Neuronal stem cell (in vitro differentiated cells): ENCODE measurements at regions not wholly inside any gene's neighbourhood (a gene's known extent, or its start where the extent isn't known, plus 50 kb on each side); places are given as distances from the start of the nearest gene placed in this dataset.
A peak's percentile ranks its signal among the peaks of the same experiment; 100 is the strongest.

Experiments
- DNase-seq: peaks from one replicate; pipeline ENCODE4 v3.0.0-alpha.2; 2013; ENCODE audit warnings: low spot score
- H2AFZ ChIP-seq: one replicate; pipeline ENCODE4 v1.6.1; 2013; ENCODE audit warnings: mild to moderate bottlenecking, low read length, inconsistent platforms
- H2AK5ac ChIP-seq: 2 replicates; pipeline ENCODE4 v1.6.1; 2013; ENCODE audit warnings: low read depth, mild to moderate bottlenecking, inconsistent platforms, low read length, moderate library complexity, mixed read lengths
- H2BK120ac ChIP-seq: 2 replicates; pipeline ENCODE4 v1.6.1; 2013; ENCODE audit warnings: low read depth, mild to moderate bottlenecking, inconsistent platforms, low read length, moderate library complexity, mixed read lengths
- H2BK12ac ChIP-seq: one replicate; pipeline ENCODE4 v1.6.1; 2013; ENCODE audit warnings: low read length, inconsistent platforms
- H2BK15ac ChIP-seq: 2 replicates; pipeline ENCODE4 v1.6.1; 2013; ENCODE audit warnings: mild to moderate bottlenecking, low read length, inconsistent platforms, mixed read lengths
- H2BK5ac ChIP-seq: one replicate; pipeline ENCODE4 v1.6.1; 2013; ENCODE audit warnings: inconsistent platforms, mild to moderate bottlenecking, low read length, moderate library complexity
- H3K14ac ChIP-seq: one replicate; pipeline ENCODE4 v1.6.1; 2013; ENCODE audit warnings: low read length, inconsistent platforms
- H3K18ac ChIP-seq: 2 replicates; pipeline ENCODE4 v1.6.1; 2013; ENCODE audit warnings: low read length, inconsistent platforms
- H3K23ac ChIP-seq: 2 replicates; pipeline ENCODE4 v1.6.1; 2013; ENCODE audit warnings: low read depth, mild to moderate bottlenecking, mixed read lengths, low read length, inconsistent platforms; ENCODE audit not compliant: poor library complexity
- H3K27ac ChIP-seq: replicated peaks from 3 replicates; pipeline ENCODE4 v1.5.1; 2013; ENCODE audit warnings: low read length, inconsistent platforms
- H3K27me3 ChIP-seq, 3 experiments: 2 replicates each; pipeline ENCODE4 v1.6.1; 2013; ENCODE audit warnings: low read length in 3 of 3, mild to moderate bottlenecking in 2 of 3, inconsistent platforms in 1 of 3, low read depth in 1 of 3, mixed read lengths in 1 of 3, moderate library complexity in 1 of 3; ENCODE audit not compliant: control insufficient read depth in 3 of 3, insufficient read depth in 3 of 3
- H3K36me3 ChIP-seq, 2 donors: replicated peaks in 1 of 2; 2 replicates each; pipeline ENCODE4 v1.6.1; 2013; ENCODE audit warnings: low read length in 2 of 2; ENCODE audit not compliant: control insufficient read depth in 2 of 2, insufficient read depth in 2 of 2
- H3K4ac ChIP-seq: 2 replicates; pipeline ENCODE4 v1.6.1; 2013; ENCODE audit warnings: inconsistent platforms, mild to moderate bottlenecking, low read length, moderate library complexity
- H3K4me1 ChIP-seq, 2 donors: 1 replicate in 1 of 2; 2 replicates in 1 of 2; pipeline ENCODE4 v1.6.1; 2013; ENCODE audit warnings: low read length in 2 of 2, low read depth in 1 of 2; ENCODE audit not compliant: control insufficient read depth in 2 of 2, insufficient read depth in 1 of 2
- H3K4me2 ChIP-seq: one replicate; pipeline ENCODE4 v1.6.1; 2013; ENCODE audit warnings: mild to moderate bottlenecking, low read length, inconsistent platforms; ENCODE audit not compliant: insufficient read depth, poor library complexity, severe bottlenecking
- H3K4me3 ChIP-seq, 2 donors: 2 replicates each; pipeline ENCODE4 v1.5.1; 2013; ENCODE audit warnings: low read length in 2 of 2, mild to moderate bottlenecking in 2 of 2, inconsistent platforms in 1 of 2, moderate library complexity in 1 of 2
- H3K79me1 ChIP-seq: one replicate; pipeline ENCODE4 v1.6.1; 2013; ENCODE audit warnings: low read depth, mild to moderate bottlenecking, inconsistent platforms, low read length, moderate library complexity
- H3K9ac ChIP-seq: one replicate; pipeline ENCODE4 v1.6.1; 2013; ENCODE audit warnings: mild to moderate bottlenecking, low read depth, low read length, inconsistent platforms; ENCODE audit not compliant: poor library complexity
- H3K9me3 ChIP-seq, 2 donors: replicated peaks in 1 of 2; 2 replicates each; pipeline versions ENCODE3 to v1.6.1; 2013; ENCODE audit warnings: low read length in 2 of 2, mild to moderate bottlenecking in 2 of 2, inconsistent platforms in 1 of 2, low read depth in 1 of 2, mixed read lengths in 1 of 2, moderate library complexity in 1 of 2; ENCODE audit not compliant: control insufficient read depth in 2 of 2, insufficient read depth in 1 of 2
- H4K8ac ChIP-seq: one replicate; pipeline ENCODE4 v1.6.1; 2013; ENCODE audit warnings: low read depth, mild to moderate bottlenecking, inconsistent platforms, low read length, moderate library complexity
- H4K91ac ChIP-seq: one replicate; pipeline ENCODE4 v1.6.1; 2013; ENCODE audit warnings: low read length, low read depth, mild to moderate bottlenecking, inconsistent platforms; ENCODE audit not compliant: poor library complexity
- WGBS, 2 donors: extraction: QIAGEN DNeasy Blood & Tissue Kit; methylation state at CpG; one replicate each; pipeline ENCODE4 v1.1.7; 2013; ENCODE audit warnings: missing lambda C conversion rate in 2 of 2, mixed read lengths in 1 of 2; ENCODE audit not compliant: insufficient read length in 2 of 2, insufficient replicate concordance in 1 of 2; ENCODE audit errors: extremely low coverage in 2 of 2; 5-methylcytosine and 5-hydroxymethylcytosine counted together

GRCh38 chr2:167381349-167381748 is 493.1 kb downstream of the XIRP2 start:
- Histone ChIP-seq H3K4me2 (no peak overlapping the region), H4K8ac (no peak overlapping the region), H4K91ac (no peak overlapping the region), H3K14ac (no peak overlapping the region), H2BK5ac (no peak overlapping the region), H3K9me3 (peaks cover 0 to 9% of the 10 kb centered on the region in 2 donors), H3K36me3 (no peaks in the 10 kb centered on the region), H3K23ac (no peak overlapping the region), H2AK5ac (no peak overlapping the region), H3K4me1 (peaks cover 0 to 5% of the 10 kb centered on the region in 2 donors), H3K4ac (no peak overlapping the region), H3K79me1 (peaks cover 2% of the 10 kb centered on the region), H2AFZ (no peak overlapping the region), H2BK120ac (no peak overlapping the region), H2BK12ac (no peak overlapping the region), H3K18ac (no peak overlapping the region), H3K27ac (no peak overlapping the region), H3K9ac (no peak overlapping the region), H3K4me3 (no peak overlapping the region), H3K27me3 (no peaks in the 10 kb centered on the region), H2BK15ac (no peak overlapping the region)
- WGBS, 2 donors = no CpG with 5 or more reads among the region's 2 CpGs
- no peak for DNase-seq

DNA sequence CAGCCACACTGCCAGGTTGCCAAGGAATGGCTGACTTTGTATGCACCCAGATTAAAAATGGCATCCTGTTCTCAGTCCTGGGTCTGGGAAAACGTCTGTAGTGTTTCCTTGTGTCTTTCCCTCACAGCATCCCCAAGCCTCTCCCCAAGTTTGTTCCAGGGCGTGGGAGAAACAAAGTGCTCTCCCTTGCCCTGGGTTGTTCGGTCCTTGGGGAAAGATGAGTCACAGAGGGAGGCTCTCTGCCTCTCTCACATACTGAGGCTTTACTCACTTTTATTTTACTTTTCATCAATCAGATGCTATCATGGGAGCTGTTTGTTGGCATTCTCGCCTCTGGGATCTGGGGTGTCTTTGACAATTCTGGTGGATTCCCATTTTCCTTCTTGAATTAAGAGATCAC is 492.3 kb downstream of the XIRP2 start:
- Histone ChIP-seq H3K4me1 (peaks cover 0 to 4% of the 10 kb centered on the region in 2 donors), H3K27me3 (no peaks in the 10 kb centered on the region), H2BK5ac (peak overlapping the region; percentile 58), H2AK5ac (no peak overlapping the region), H4K91ac (no peak overlapping the region), H3K27ac (no peak overlapping the region), H2BK120ac (no peak overlapping the region), H3K36me3 (no peaks in the 10 kb centered on the region), H2AFZ (no peak overlapping the region), H3K9me3 (peaks cover 0 to 9% of the 10 kb centered on the region in 2 donors), H3K4me3 (no peak overlapping the region), H3K23ac (no peak overlapping the region), H3K4me2 (no peak overlapping the region), H3K9ac (no peak overlapping the region), H2BK15ac (no peak overlapping the region), H4K8ac (no peak overlapping the region), H3K14ac (no peak overlapping the region), H3K79me1 (peaks cover 2% of the 10 kb centered on the region), H3K18ac (no peak overlapping the region), H2BK12ac (no peak overlapping the region), H3K4ac (no peak overlapping the region)
- WGBS, 2 donors = no CpG with 5 or more reads among the region's 4 CpGs
- DNase-seq = no peak

- Histone ChIP-seq H2BK12ac (no peak overlapping the region), H3K4ac (no peak overlapping the region), H3K18ac (peak overlapping the region; percentile 15), H2BK5ac (peak overlapping the region; percentile 58), H4K91ac (no peak overlapping the region), H2AFZ (no peak overlapping the region), H2BK15ac (peak overlapping the region; percentile 66), H4K8ac (no peak overlapping the region), H3K4me3 (no peak overlapping the region), H3K9me3 (peaks cover 0 to 9% of the 10 kb centered on the region in 2 donors), H2BK120ac (no peak overlapping the region), H3K14ac (peak overlapping the region; percentile 42), H3K27ac (no peak overlapping the region), H3K23ac (no peak overlapping the region), H3K9ac (no peak overlapping the region), H3K4me2 (no peak overlapping the region), H3K27me3 (no peaks in the 10 kb centered on the region), H3K4me1 (peaks cover 0 to 2% of the 10 kb centered on the region in 2 donors), H2AK5ac (peak overlapping the region; percentile 56), H3K36me3 (no peaks in the 10 kb centered on the region), H3K79me1 (peaks cover 2% of the 10 kb centered on the region)
- WGBS, 2 donors = no CpG with 5 or more reads among the region's 2 CpGs
- no peak for DNase-seq
Observed at GRCh38 chr2:167380094-167380493, 491.8 kb downstream of the XIRP2 start.

DNA sequence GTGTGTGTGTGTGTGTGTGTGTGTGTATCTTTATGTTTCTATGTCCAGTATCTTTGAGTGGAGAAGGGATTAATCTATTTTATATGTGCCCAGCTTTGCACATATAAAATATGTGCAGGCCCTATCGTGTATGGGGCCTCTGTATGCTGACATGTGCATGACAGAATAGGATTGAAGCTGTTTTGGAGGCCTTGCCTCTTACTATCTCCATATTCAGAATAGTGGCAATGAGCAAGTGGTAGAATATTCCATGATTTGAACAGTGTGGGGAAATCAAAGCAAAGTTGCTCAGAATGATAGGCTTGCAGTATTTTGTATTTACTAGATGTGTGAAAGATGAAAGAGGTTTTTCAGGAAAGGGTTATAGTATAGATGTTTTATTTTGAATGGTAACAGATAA is 480.8 kb downstream of the XIRP2 start:
- Histone ChIP-seq H3K14ac (no peak overlapping the region), H4K91ac (no peak overlapping the region), H4K8ac (no peak overlapping the region), H2AK5ac (no peak overlapping the region), H3K4me3 (no peak overlapping the region), H3K36me3 (no peaks in the 10 kb centered on the region), H3K4ac (no peak overlapping the region), H3K4me1 (no peaks in the 10 kb centered on the region), H2BK120ac (no peak overlapping the region), H3K27me3 (no peaks in the 10 kb centered on the region), H2BK5ac (no peak overlapping the region), H2AFZ (no peak overlapping the region), H3K9me3 (no peaks in the 10 kb centered on the region), H3K4me2 (no peak overlapping the region), H3K9ac (no peak overlapping the region), H3K27ac (no peak overlapping the region), H3K23ac (no peak overlapping the region), H2BK15ac (no peak overlapping the region), H2BK12ac (no peak overlapping the region), H3K79me1 (no peaks in the 10 kb centered on the region), H3K18ac (no peak overlapping the region)
- WGBS, 2 donors = no CpG with 5 or more reads among the region's 1 CpG
- no peak for DNase-seq
